Keratinocyte (primary cell): ENCODE measurements at regions not wholly inside any gene's neighbourhood (a gene's known extent, or its start where the extent isn't known, plus 50 kb on each side); places are given as distances from the start of the nearest gene placed in this dataset.

Source experiments
- DNase-seq: peaks from one replicate; pipeline ENCODE4 v3.0.0-alpha.2; 2011; ENCODE audit warnings: low read depth, missing footprints, low spot score
- FAIRE-seq: peaks from 2 replicates; lab custom pipeline; 2011; peaks lifted over from hg19 to GRCh38; lab: Jason Lieb, UNC
- H2AFZ ChIP-seq: 2 replicates; pipeline ENCODE4 v1.6.0; 2012; ENCODE audit warnings: low read length, control low read depth, inconsistent platforms; ENCODE audit not compliant: control insufficient read depth
- H3K27ac ChIP-seq: 2 replicates; pipeline ENCODE4 v1.5.1; 2011; ENCODE audit warnings: low read length; ENCODE audit not compliant: control insufficient read depth, insufficient read depth
- H3K27me3 ChIP-seq: 3 replicates; pipeline ENCODE4 v1.6.0; 2011; ENCODE audit warnings: low read length; ENCODE audit not compliant: control insufficient read depth, insufficient read depth; ENCODE audit errors: extremely low read depth
- H3K36me3 ChIP-seq, 2 experiments: 2 replicates in 1 of 2; 3 replicates in 1 of 2; pipeline ENCODE4 v1.5.1; 2011; ENCODE audit warnings: low read length in 2 of 2, mild to moderate bottlenecking in 1 of 2; ENCODE audit not compliant: control insufficient read depth in 2 of 2, insufficient read depth in 2 of 2; ENCODE audit errors: extremely low read depth in 1 of 2
- H3K4me1 ChIP-seq: 3 replicates; pipeline ENCODE4 v1.5.1; 2011; ENCODE audit warnings: low read length; ENCODE audit not compliant: control insufficient read depth, insufficient read depth; ENCODE audit errors: extremely low read depth
- H3K4me2 ChIP-seq: 3 replicates; pipeline ENCODE4 v1.6.0; 2011; ENCODE audit warnings: low read depth, low read length; ENCODE audit not compliant: control insufficient read depth, insufficient read depth; ENCODE audit errors: extremely low read depth
- H3K4me3 ChIP-seq, 3 experiments: fragments of 200-600 bp in 1 of 3; sonication (generic) in 1 of 3; 2 replicates in 2 of 3; 3 replicates in 1 of 3; pipeline ENCODE4 v1.5.1; 2011 to 2016; ENCODE audit warnings: low read length in 3 of 3, mild to moderate bottlenecking in 3 of 3, control low read depth in 2 of 3, inconsistent platforms in 1 of 3, low read depth in 1 of 3, mixed read lengths in 1 of 3, mixed run types in 1 of 3, moderate library complexity in 1 of 3; ENCODE audit not compliant: control insufficient read depth in 2 of 3, insufficient read depth in 2 of 3; ENCODE audit errors: extremely low read depth in 1 of 3
- H3K79me2 ChIP-seq: 2 replicates; pipeline ENCODE4 v1.6.0; 2012; ENCODE audit warnings: low read length; ENCODE audit not compliant: control insufficient read depth, insufficient read depth
- H3K9ac ChIP-seq: 3 replicates; pipeline ENCODE4 v1.6.0; 2011; ENCODE audit warnings: low read length; ENCODE audit not compliant: control insufficient read depth, insufficient read depth; ENCODE audit errors: extremely low read depth
- H3K9me1 ChIP-seq: 3 replicates; pipeline ENCODE4 v1.6.0; 2011; ENCODE audit warnings: low read length; ENCODE audit not compliant: control insufficient read depth, insufficient read depth; ENCODE audit errors: extremely low read depth
- H3K9me3 ChIP-seq: 2 replicates; pipeline ENCODE4 v1.5.1; 2012; ENCODE audit warnings: low read depth, low read length; ENCODE audit not compliant: control insufficient read depth
- H4K20me1 ChIP-seq: 3 replicates; pipeline ENCODE4 v1.6.0; 2011; ENCODE audit warnings: low read length; ENCODE audit not compliant: control insufficient read depth, insufficient read depth; ENCODE audit errors: extremely low read depth
- EZH2 ChIP-seq: IDR thresholded peaks from one replicate; pipeline ENCODE4 v1.6.1; 2012; ENCODE audit warnings: inconsistent platforms, mild to moderate bottlenecking, low read length, moderate library complexity
- dilution Hi-C: fragments of 300-500 bp; cut with MboI; formaldehyde crosslinking; loops from one replicate; pipeline ENCODE4 v1.7.0; 2020; ENCODE audit warnings: low sequenced_read_pairs; ENCODE audit not compliant: extremely low pct_ligation_motif_present
- TF ChIP-seq, protein P1 (sequence below), 3 experiments: IDR thresholded peaks in 1 of 3; conservative IDR thresholded peaks in 1 of 3; optimal IDR thresholded peaks in 1 of 3; 2 replicates in 2 of 3; 3 replicates in 1 of 3; pipeline versions ENCODE3 to v1.5.1; 2011; ENCODE audit warnings: low read length in 3 of 3, mild to moderate bottlenecking in 3 of 3, moderate library complexity in 2 of 3, control low read depth in 1 of 3, inconsistent platforms in 1 of 3; ENCODE audit not compliant: insufficient read depth in 2 of 3; ENCODE audit errors: extremely low read depth in 1 of 3

DNA sequence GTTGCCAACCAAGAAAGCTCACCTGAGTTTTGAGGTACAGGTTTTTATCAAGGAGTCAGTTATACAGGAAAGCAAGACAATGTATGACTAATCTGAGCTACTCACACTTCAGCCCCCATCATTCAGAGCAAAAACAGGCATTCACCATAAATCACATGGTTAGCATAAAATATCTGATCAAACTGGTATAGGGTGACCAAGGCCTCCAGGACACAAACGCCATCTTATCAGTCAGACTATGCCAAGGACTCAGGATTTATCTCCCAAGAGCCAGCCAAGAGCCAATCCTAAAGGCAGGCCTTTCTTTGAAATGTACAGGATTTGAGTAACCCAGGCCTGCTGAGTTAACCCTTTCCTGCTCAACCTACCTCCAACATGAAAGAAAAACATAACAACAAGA lies 313.0 kb upstream of the NREP start:
- Histone ChIP-seq H3K79me2 (no peaks in the 10 kb centered on the region), H3K9me1 (no peaks in the 10 kb centered on the region), H3K4me3 (no peak overlapping the region), H3K27ac (no peak overlapping the region), H4K20me1 (no peaks in the 10 kb centered on the region), H3K27me3 (no peaks in the 10 kb centered on the region), H3K4me1 (no peaks in the 10 kb centered on the region), H2AFZ (no peak overlapping the region), H3K4me2 (no peak overlapping the region), H3K9ac (no peak overlapping the region), H3K36me3 (no peaks in the 10 kb centered on the region), H3K9me3 (no peaks in the 10 kb centered on the region)
- dilution Hi-C loops, result no loop called here
- DNase-seq (no peak), FAIRE-seq (no peak)
- TF ChIP-seq, protein P1, sequence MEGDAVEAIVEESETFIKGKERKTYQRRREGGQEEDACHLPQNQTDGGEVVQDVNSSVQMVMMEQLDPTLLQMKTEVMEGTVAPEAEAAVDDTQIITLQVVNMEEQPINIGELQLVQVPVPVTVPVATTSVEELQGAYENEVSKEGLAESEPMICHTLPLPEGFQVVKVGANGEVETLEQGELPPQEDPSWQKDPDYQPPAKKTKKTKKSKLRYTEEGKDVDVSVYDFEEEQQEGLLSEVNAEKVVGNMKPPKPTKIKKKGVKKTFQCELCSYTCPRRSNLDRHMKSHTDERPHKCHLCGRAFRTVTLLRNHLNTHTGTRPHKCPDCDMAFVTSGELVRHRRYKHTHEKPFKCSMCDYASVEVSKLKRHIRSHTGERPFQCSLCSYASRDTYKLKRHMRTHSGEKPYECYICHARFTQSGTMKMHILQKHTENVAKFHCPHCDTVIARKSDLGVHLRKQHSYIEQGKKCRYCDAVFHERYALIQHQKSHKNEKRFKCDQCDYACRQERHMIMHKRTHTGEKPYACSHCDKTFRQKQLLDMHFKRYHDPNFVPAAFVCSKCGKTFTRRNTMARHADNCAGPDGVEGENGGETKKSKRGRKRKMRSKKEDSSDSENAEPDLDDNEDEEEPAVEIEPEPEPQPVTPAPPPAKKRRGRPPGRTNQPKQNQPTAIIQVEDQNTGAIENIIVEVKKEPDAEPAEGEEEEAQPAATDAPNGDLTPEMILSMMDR (optimal IDR thresholded peaks at IDR 0.05 in 1 of 3, IDR thresholded peaks at IDR 0.05 in 1 of 3, conservative IDR thresholded peaks at IDR 0.05 in 1 of 3; ENCODE audit: extremely low read depth in 1 of 3, insufficient read depth in 2 of 3, low read length in 3 of 3), result no peak
- no peak for TF ChIP-seq EZH2

DNA sequence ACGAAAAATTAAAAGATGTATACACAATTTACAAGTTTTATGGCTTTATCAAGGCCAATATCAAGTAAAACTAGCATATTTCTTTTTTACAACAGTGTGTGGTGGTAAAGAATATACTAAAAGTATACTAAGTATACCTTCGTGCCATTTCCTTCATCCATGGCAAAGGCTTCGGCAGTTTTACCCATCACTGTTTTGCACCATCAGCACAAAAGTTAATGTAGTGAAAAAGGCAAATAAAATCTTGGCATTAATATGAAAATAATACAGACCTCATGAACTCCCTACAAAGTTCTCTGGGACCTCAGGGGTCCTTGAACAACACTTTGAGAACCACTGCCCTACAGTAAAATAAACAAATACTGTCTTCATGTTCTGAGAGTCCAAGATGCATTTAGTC lies 312.3 kb upstream of the NREP start:
- Histone ChIP-seq H3K4me1 (no peaks in the 10 kb centered on the region), H3K79me2 (no peaks in the 10 kb centered on the region), H3K9ac (no peak overlapping the region), H3K9me3 (no peaks in the 10 kb centered on the region), H2AFZ (no peak overlapping the region), H3K4me3 (no peak overlapping the region), H3K9me1 (no peaks in the 10 kb centered on the region), H3K4me2 (no peak overlapping the region), H4K20me1 (no peaks in the 10 kb centered on the region), H3K27ac (no peak overlapping the region), H3K27me3 (no peaks in the 10 kb centered on the region), H3K36me3 (no peaks in the 10 kb centered on the region)
- no peak for FAIRE-seq
- no peak for TF ChIP-seq EZH2
- TF ChIP-seq, protein P1 (optimal IDR thresholded peaks at IDR 0.05 in 1 of 3, IDR thresholded peaks at IDR 0.05 in 1 of 3, conservative IDR thresholded peaks at IDR 0.05 in 1 of 3; ENCODE audit: extremely low read depth in 1 of 3, insufficient read depth in 2 of 3, low read length in 3 of 3), result no peak
- DNase-seq, result no peak
- dilution Hi-C loops, result no loop called here
